HG03103 (cell line): ENCODE measurements at regions not wholly inside any gene's neighbourhood (a gene's known extent, or its start where the extent isn't known, plus 50 kb on each side); places are given as distances from the start of the nearest gene placed in this dataset.
"Not testable (repeated sequence)": the region's sequence is repeated elsewhere in the genome, so short reads cannot be mapped to it uniquely, and the experiment has no call there.

ENCODE experiments used
- ATAC-seq: cut with Tn5 transposase; IDR thresholded peaks from one replicate; pipeline ENCODE4 v1.9.1; 2021; ENCODE audit warnings: low read depth; ENCODE audit not compliant: unreplicated experiment

- no peak for ATAC-seq
These were observed 63.0 kb downstream of the HLX start for GRCh38 chr1:220942278-220942677.

- not testable (repeated sequence) for ATAC-seq
These were observed 63.7 kb downstream of the HLX start for GRCh38 chr1:220942914-220943313.

DNA sequence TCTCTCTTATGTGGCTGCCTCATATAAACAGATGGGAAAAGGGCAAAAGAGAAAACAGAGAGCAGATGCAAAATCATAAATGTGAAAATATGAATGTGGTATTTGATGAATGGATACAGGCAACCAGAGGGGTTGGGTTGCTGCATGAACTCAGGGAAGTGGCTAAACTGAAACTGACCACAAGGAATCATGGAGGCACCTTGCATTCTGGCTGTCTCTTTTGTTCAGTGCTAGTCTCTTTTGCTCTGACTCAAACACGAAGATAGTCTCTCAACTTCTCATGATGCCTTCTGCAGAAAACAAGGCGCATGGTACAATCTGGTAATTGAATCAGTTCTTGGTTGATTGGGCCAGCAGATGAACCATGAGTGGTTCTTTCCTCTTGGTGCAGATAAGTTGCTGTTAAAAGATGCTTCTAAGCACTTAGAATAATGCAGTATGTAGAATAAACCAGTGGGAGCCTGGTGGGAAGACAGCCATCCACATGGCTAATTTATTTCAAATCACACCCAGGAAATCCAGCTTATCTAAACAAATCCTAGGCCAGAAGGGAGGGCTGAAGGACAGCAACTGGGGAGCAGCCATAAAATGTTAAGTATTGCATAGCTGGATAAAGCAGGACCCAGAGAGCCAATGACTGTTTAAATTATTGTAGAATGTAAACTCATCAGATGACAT, 64.2 kb downstream of the HLX start:
- ATAC-seq: no peak

DNA sequence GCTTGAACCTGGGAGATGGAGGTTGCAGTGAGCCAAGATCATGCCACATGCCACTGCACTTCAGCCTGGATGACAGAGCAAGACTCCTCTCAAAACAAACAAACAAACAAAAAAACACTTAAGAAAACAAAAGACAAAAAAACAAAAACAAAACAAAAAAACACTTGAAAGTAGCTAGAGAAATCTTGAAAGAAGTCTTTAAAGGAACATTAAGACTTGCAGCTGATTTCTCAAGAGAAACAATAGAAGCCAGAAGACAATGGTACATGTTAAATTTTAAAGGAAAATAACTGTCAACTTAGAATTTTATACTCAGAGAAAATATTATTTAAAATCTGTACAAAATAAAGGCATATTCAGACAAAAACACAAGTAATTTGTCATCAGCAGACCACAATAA, 71.3 kb downstream of the HLX start:
- no peak for ATAC-seq

- ATAC-seq: no peak
These were observed 73.9 kb downstream of the HLX start for GRCh38 chr1:220952961-220953643.

- ATAC-seq: no peak
These were observed 75.3 kb downstream of the HLX start for GRCh38 chr1:220954321-220955075.

- no peak for ATAC-seq
These were observed 75.9 kb downstream of the HLX start for GRCh38 chr1:220955116-220955515.

DNA sequence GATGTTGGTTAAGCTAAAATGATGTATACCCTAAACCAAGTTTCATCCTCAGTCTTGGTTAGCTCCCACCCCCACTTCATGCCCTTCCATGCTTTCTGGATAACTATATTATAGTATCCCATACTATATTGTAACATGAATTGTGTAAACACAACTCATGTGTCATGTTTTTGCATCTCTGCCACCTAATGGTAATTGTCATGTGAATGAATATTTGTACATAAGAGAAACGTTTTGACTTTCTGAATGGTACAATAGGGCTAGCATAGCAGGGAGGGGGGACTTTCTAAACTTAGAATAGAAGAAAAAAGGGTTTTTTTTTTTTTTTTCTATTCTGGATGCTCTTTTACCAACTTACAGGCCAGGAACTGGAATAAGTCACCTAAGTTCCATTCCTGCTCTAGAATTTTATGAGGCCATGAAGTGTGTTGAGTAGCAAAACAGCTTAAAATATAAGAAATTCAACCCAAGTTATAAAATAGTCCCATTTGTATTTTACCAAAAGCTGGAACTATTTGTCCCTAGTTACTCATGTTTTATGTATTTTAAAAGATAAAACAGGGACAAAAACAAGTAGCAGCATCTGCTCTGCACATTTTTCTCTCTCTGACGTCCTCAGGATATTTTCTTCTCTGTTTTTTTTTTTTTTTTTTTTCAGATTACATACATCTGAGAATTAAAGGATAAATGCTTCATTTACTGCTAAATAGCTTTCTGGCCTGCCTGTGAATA, 77.4 kb downstream of the HLX start:
- ATAC-seq: no peak

GRCh38 chr1:220957233-220957605, 78.0 kb downstream of the HLX start:
- no peak for ATAC-seq

DNA sequence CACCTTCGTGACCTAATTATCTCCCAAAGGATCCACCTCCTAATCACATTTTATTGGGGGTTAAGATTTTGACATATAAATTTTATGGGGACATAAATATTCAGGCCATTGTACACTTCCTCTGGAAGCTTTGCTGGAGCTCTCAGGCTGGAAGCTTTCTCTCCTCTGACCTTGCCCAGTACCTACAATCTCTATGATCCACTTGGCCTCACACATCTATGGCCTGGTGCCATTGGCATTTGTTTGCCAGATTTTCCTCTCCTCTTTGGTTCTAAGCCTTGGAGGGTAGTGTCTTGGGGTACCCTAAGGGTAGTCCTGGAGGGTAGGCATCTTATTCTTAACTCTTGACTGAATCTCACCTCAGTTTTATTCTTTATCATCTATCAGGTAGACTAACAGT, 79.0 kb downstream of the HLX start:
- no peak for ATAC-seq

GRCh38 chr1:220962031-220962751, 82.9 kb downstream of the HLX start:
- no peak for ATAC-seq

DNA sequence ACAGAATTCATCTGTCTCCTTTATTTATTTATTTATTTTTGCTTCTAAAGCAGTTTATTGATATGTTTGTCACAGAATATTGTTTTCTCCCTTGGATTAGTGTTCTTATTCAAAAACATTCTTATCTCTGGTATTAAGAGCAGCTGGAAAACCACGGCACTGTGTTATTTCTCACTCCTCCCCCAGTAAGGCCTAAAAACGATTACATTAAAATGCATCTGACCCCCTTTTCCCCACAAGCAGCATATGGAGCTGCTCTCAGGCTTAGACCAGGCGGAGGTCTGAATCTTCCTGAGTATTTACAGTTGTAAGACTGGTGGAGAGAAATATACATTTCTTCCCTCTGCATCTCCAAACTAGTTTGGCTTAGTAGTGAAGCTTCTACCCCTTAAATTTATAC, 86.8 kb downstream of the HLX start:
- ATAC-seq: no peak

- no peak for ATAC-seq
These were observed 87.2 kb downstream of the HLX start for GRCh38 chr1:220966473-220966872.

- ATAC-seq: no peak
These were observed 87.8 kb downstream of the HLX start for GRCh38 chr1:220966881-220967611.

DNA sequence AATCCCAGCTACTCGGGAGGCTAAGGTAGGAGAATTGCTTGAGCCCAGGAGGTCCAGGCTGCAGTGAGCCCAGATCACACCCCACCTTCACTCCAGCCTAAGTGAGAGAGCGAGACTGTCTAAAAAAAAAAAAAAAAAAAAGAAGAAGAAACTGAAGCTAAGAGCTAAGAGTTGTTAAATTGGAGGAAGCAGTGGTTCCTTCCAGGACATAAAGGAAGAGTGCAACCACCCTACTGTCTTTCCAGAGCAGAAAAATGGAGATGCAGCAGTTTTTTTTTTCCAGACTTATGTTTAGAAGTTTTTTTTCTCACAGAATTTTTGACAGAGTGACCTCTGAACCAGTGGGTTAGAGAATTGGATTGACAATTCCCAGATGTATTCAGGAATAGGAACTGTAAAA, 88.7 kb downstream of the HLX start:
- no peak for ATAC-seq

- ATAC-seq: not testable (repeated sequence)
These were observed 90.0 kb downstream of the HLX start for GRCh38 chr1:220969281-220969680.

- no peak for ATAC-seq
These were observed 91.1 kb downstream of the HLX start for GRCh38 chr1:220970311-220970710.

- ATAC-seq: no peak
These were observed 92.0 kb downstream of the HLX start for GRCh38 chr1:220971221-220971620.

DNA sequence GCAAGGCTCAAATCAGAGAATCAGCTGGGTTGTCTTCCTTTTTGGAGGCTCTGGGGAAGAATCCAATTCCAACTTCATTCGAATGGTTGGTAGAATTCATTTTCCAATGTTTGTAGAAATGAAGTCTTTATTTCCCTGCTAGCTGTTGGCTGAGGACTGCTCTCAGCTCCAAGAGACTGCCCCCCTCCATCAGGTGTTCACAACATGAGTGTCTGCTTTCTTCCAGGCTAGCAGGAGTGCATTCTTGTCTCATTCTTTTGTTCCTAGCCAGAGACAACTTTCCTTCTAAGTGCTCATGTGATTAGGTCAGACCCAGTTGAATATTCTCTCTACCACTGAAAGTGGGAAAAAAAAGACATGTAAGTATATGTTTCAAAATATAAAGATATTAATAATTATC, 95.2 kb downstream of the HLX start:
- ATAC-seq: no peak

DNA sequence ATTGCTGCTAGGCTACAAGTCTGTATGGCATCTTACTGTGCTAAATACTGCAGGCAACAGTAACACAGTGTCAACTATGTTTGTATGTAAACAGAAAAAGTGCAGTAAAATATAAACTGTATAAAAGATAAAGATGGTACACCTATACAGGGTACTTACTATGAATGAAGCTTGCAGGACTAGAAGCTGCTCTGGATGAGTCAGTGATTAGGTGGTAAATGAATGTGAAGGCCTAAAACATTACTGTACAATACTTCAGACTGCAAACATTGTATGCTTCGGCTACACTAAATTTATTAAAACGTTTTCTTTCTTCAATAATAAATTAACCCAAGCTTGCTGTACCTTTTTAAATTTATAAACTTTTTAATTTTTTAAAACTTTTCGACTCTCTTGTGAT, 97.1 kb downstream of the HLX start:
- ATAC-seq: no peak
